ENCODE measurements at regions not wholly inside any gene's neighbourhood (a gene's known extent, or its start where the extent isn't known, plus 50 kb on each side); places are given as distances from the start of the nearest gene placed in this dataset.
"Not testable (repeated sequence)": the region's sequence is repeated elsewhere in the genome, so short reads cannot be mapped to it uniquely, and the experiment has no call there.

DNA sequence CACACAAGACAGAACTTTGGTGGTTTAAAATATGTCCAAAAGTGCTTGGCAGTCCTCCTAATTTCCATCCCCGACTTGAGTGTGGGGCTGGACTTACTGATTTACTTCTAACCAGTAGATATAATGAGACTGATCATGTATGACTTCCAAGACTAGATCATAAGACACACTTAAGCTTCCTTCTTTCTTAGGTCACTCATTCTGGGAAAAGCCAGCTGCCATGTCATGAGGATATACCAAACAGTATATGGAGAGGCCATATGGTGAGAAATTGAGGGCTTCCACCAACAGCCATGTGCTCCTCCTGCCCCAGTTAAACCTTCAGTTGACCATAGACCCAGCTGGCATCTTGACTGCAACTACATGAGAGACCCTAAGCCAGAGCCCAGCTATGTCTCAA, 282.8 kb upstream of the PROK2 start:
- no peak overlapping the region for H3K4me3 ChIP-seq
- peaks cover 5% of the 10 kb centered on the region for H3K27me3 Mint-ChIP-seq (ENCODE audit: insufficient read depth, low read depth)
- H3K4me1 ChIP-seq, result no peaks in the 10 kb centered on the region
- no peaks in the 10 kb centered on the region for H3K27me3 ChIP-seq
- TF ChIP-seq, protein P1, sequence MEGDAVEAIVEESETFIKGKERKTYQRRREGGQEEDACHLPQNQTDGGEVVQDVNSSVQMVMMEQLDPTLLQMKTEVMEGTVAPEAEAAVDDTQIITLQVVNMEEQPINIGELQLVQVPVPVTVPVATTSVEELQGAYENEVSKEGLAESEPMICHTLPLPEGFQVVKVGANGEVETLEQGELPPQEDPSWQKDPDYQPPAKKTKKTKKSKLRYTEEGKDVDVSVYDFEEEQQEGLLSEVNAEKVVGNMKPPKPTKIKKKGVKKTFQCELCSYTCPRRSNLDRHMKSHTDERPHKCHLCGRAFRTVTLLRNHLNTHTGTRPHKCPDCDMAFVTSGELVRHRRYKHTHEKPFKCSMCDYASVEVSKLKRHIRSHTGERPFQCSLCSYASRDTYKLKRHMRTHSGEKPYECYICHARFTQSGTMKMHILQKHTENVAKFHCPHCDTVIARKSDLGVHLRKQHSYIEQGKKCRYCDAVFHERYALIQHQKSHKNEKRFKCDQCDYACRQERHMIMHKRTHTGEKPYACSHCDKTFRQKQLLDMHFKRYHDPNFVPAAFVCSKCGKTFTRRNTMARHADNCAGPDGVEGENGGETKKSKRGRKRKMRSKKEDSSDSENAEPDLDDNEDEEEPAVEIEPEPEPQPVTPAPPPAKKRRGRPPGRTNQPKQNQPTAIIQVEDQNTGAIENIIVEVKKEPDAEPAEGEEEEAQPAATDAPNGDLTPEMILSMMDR (IDR thresholded peaks at IDR 0.05), result no peak
- TF ChIP-seq EZH2 (IDR thresholded peaks at IDR 0.05), result no peak
- no peak for TF ChIP-seq EZH2phosphoT487 (IDR thresholded peaks at IDR 0.05)
- no peak overlapping the region for H3K27ac Mint-ChIP-seq
- no peaks in the 10 kb centered on the region for H3K36me3 ChIP-seq
- H3K36me3 Mint-ChIP-seq, result peaks cover 2% of the 10 kb centered on the region
- H4K20me1 ChIP-seq (ENCODE audit: low read depth), result no peaks in the 10 kb centered on the region
- no peak overlapping the region for H3K4me3 Mint-ChIP-seq
- no peak overlapping the region for H2AFZ ChIP-seq (replicated peaks)
- H3K4me1 Mint-ChIP-seq, result peaks cover 3% of the 10 kb centered on the region
- H3K4me2 ChIP-seq, result no peak overlapping the region
- H3K9me3 Mint-ChIP-seq, result peaks cover 7% of the 10 kb centered on the region
- H3K9ac ChIP-seq, result no peak overlapping the region
- no peaks in the 10 kb centered on the region for H3K9me3 ChIP-seq (ENCODE audit: low read depth)
- no peaks in the 10 kb centered on the region for H3F3A ChIP-seq (ENCODE audit: low read depth)
- no peaks in the 10 kb centered on the region for H3K79me2 ChIP-seq (ENCODE audit: low read depth)
- no peak for DNase-seq (ENCODE audit: low spot score)
- no peak overlapping the region for H3K27ac ChIP-seq

DNA sequence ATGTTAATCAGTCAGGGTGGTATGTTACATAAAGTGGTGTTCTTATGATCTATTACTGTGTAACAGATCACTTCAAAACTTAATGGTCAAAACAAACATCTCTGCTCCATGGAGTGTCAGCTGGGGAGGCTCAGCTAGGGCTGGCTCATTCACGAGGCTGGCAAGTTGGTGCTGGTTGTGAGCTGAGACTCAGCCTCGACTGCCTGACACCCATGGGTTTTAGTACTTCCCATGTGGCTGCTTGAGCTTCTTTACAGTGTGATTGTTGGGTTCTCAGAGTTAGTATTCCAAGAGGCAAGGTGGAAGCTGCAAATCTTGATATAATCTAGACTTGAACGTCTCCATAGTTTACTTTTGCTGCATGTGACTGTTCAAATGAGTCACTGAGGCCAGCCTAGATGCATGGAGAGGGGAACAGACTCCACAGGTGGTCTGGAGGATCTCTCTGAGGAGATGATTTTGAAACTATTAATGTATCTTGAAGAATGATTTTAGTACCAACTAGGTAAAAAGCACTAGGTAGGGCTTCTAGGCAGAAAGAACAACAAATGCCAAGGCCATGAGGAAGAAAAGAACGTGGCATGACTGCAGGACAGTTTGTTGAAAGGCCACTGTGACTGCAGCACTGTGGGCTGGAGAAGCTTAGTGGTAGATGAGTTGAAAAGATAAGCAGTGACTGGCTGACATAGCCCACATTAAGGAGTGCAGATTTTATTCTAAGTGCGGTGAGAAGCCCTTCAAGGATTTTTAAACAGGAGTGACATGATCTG, 281.1 kb upstream of the PROK2 start:
- peaks cover 7% of the 10 kb centered on the region for H3K27me3 Mint-ChIP-seq (ENCODE audit: insufficient read depth, low read depth)
- Histone ChIP-seq H3K9ac (no peak overlapping the region), H4K20me1 (ENCODE audit: low read depth) (no peaks in the 10 kb centered on the region), H3F3A (ENCODE audit: low read depth) (no peaks in the 10 kb centered on the region), H3K36me3 (no peaks in the 10 kb centered on the region), H2AFZ (replicated peaks) (no peak overlapping the region), H3K27me3 (no peaks in the 10 kb centered on the region), H3K27ac (no peak overlapping the region), H3K9me3 (ENCODE audit: low read depth) (no peaks in the 10 kb centered on the region), H3K4me1 (no peaks in the 10 kb centered on the region), H3K79me2 (ENCODE audit: low read depth) (no peaks in the 10 kb centered on the region), H3K4me3 (no peak overlapping the region), H3K4me2 (no peak overlapping the region)
- H3K4me1 Mint-ChIP-seq, result no peaks in the 10 kb centered on the region
- peaks cover 7% of the 10 kb centered on the region for H3K9me3 Mint-ChIP-seq
- H3K36me3 Mint-ChIP-seq, result peaks cover 4% of the 10 kb centered on the region
- H3K27ac Mint-ChIP-seq, result peak overlapping the region; percentile 1
- H3K4me3 Mint-ChIP-seq, result no peak overlapping the region
- TF ChIP-seq EZH2 (IDR thresholded peaks at IDR 0.05) (no peak), EZH2phosphoT487 (IDR thresholded peaks at IDR 0.05) (no peak)
- TF ChIP-seq, protein P1 (IDR thresholded peaks at IDR 0.05), result no peak
- no peak for DNase-seq (ENCODE audit: low spot score)

DNA sequence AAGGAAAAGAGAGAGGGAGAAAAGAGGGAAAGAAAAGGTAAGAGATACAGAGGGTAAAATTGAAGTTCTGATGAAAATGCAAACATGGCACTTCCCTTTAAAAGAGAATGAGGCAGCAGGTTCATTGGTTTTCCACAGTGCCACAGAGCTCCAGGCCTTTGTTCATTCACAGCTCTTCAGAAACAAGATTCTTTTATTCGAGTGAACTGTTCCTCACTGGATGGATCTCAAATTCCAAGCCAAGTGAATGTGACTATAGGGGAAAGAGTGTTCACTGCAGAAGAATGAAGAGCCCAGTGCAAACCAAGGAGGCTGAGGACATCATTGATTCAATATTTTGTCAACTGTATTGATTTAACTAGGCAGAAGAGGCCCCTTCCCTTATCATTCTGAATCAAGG, 280.3 kb upstream of the PROK2 start:
- no peak overlapping the region for H3K9ac ChIP-seq
- no peaks in the 10 kb centered on the region for H3K4me1 Mint-ChIP-seq
- H3K36me3 ChIP-seq, result no peaks in the 10 kb centered on the region
- no peaks in the 10 kb centered on the region for H3K79me2 ChIP-seq (ENCODE audit: low read depth)
- TF ChIP-seq EZH2phosphoT487 (IDR thresholded peaks at IDR 0.05), result no peak
- TF ChIP-seq EZH2 (IDR thresholded peaks at IDR 0.05), result no peak
- TF ChIP-seq, protein P1 (IDR thresholded peaks at IDR 0.05), result no peak
- no peak overlapping the region for H3K4me3 Mint-ChIP-seq
- DNase-seq (ENCODE audit: low spot score), result no peak
- no peaks in the 10 kb centered on the region for H3K4me1 ChIP-seq
- no peak overlapping the region for H2AFZ ChIP-seq (replicated peaks)
- H3K9me3 Mint-ChIP-seq, result peaks cover 9% of the 10 kb centered on the region
- no peaks in the 10 kb centered on the region for H3F3A ChIP-seq (ENCODE audit: low read depth)
- no peaks in the 10 kb centered on the region for H3K27me3 ChIP-seq
- H4K20me1 ChIP-seq (ENCODE audit: low read depth), result no peaks in the 10 kb centered on the region
- H3K27ac ChIP-seq, result no peak overlapping the region
- peaks cover 4% of the 10 kb centered on the region for H3K36me3 Mint-ChIP-seq
- H3K27ac Mint-ChIP-seq, result no peak overlapping the region
- H3K9me3 ChIP-seq (ENCODE audit: low read depth), result no peaks in the 10 kb centered on the region
- no peak overlapping the region for H3K4me2 ChIP-seq
- H3K27me3 Mint-ChIP-seq (ENCODE audit: insufficient read depth, low read depth), result peaks cover 7% of the 10 kb centered on the region
- no peak overlapping the region for H3K4me3 ChIP-seq

DNA sequence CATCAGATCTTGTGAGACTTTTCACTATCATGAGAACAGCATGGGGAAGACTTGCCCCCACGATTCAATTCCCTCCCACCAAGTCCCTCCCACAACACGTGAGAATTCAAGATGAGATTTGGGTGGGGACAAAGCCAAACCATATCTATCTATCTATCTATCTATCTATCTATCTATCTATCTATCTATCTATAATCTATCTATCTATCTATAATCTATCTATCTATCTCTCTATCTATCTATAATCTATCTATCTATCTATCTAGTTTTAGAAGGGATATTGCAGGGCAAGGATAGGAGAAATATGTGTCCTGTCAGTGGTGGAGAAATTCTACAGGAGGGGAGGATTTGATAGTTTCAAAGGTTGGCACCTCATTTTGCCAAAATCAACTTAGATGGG, 279.8 kb upstream of the PROK2 start:
- not testable (repeated sequence) for H3K36me3 Mint-ChIP-seq; H3K9me3 ChIP-seq (ENCODE audit: low read depth); H3K4me1 Mint-ChIP-seq; H3K9me3 Mint-ChIP-seq; H3K4me1 ChIP-seq; H3K27ac ChIP-seq; H3K36me3 ChIP-seq; H4K20me1 ChIP-seq (ENCODE audit: low read depth); H3K4me3 Mint-ChIP-seq; H3K27me3 ChIP-seq; H3K4me3 ChIP-seq; H3K9ac ChIP-seq; H2AFZ ChIP-seq (replicated peaks); DNase-seq (ENCODE audit: low spot score); H3K79me2 ChIP-seq (ENCODE audit: low read depth); H3K4me2 ChIP-seq; H3F3A ChIP-seq (ENCODE audit: low read depth); H3K27ac Mint-ChIP-seq; H3K27me3 Mint-ChIP-seq (ENCODE audit: insufficient read depth, low read depth)
